Chondrocyte (in vitro differentiated cells): ENCODE measurements at regions not wholly inside any gene's neighbourhood (a gene's known extent, or its start where the extent isn't known, plus 50 kb on each side); places are given as distances from the start of the nearest gene placed in this dataset.

ENCODE experiments used
- DNase-seq: peaks from one replicate; pipeline ENCODE4 v3.0.0; 2021; ENCODE audit warnings: mixed read lengths, low spot score
- H3K27ac Mint-ChIP-seq: one replicate; pipeline ENCODE4 v1.8.0; 2021; ENCODE audit warnings: mild to moderate bottlenecking, moderate library complexity, mixed read lengths; ENCODE audit not compliant: unreplicated experiment
- H3K27me3 Mint-ChIP-seq: 2 replicates; pipeline ENCODE4 v1.8.0; 2021; ENCODE audit warnings: low read depth, mixed read lengths
- H3K36me3 Mint-ChIP-seq: 2 replicates; pipeline ENCODE4 v1.8.0; 2021; ENCODE audit warnings: low read depth, mixed read lengths
- H3K4me1 Mint-ChIP-seq: 2 replicates; pipeline ENCODE4 v1.8.0; 2021; ENCODE audit warnings: low read depth, mild to moderate bottlenecking, mixed read lengths
- H3K4me3 Mint-ChIP-seq: one replicate; pipeline ENCODE4 v1.8.0; 2021; ENCODE audit warnings: mild to moderate bottlenecking, moderate library complexity, mixed read lengths; ENCODE audit not compliant: unreplicated experiment
- H3K9me3 Mint-ChIP-seq: 2 replicates; pipeline ENCODE4 v1.8.0; 2021; ENCODE audit warnings: low read depth, mixed read lengths
- CTCF ChIP-seq: fragments of 200-600 bp; sonication (generic); IDR thresholded peaks from 2 replicates; pipeline ENCODE4 v1.5.0; 2021; ENCODE audit warnings: antibody characterized with exemption, mild to moderate bottlenecking, moderate library complexity

DNA sequence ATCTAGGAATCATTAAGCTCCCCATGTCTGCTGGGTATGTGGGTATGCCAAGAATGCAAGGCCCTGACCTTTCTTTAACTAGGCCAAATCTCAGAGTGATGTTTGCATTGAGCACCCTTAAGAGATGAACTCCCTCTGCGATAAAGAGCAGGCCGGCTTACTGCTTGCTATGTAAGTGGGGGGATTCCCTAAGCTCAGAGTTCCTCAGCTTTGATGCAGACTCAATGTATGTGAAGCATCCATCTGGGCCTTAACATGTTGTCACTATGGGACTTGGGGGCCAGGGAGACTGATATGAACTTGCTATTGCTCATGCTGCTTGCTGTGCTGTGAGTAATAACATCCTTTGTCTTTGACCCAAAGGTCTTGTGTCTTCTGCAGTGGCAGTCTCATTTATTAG, 149.7 kb downstream of the C12orf75 start:
- H3K36me3 Mint-ChIP-seq: peaks cover 5% of the 10 kb centered on the region
- no peak for TF ChIP-seq CTCF
- no peaks in the 10 kb centered on the region for H3K27me3 Mint-ChIP-seq
- peak overlapping the region; percentile 45 for H3K27ac Mint-ChIP-seq
- no peaks in the 10 kb centered on the region for H3K9me3 Mint-ChIP-seq
- H3K4me3 Mint-ChIP-seq: no peak overlapping the region
- peaks cover 60% of the 10 kb centered on the region for H3K4me1 Mint-ChIP-seq
- no peak for DNase-seq

DNA sequence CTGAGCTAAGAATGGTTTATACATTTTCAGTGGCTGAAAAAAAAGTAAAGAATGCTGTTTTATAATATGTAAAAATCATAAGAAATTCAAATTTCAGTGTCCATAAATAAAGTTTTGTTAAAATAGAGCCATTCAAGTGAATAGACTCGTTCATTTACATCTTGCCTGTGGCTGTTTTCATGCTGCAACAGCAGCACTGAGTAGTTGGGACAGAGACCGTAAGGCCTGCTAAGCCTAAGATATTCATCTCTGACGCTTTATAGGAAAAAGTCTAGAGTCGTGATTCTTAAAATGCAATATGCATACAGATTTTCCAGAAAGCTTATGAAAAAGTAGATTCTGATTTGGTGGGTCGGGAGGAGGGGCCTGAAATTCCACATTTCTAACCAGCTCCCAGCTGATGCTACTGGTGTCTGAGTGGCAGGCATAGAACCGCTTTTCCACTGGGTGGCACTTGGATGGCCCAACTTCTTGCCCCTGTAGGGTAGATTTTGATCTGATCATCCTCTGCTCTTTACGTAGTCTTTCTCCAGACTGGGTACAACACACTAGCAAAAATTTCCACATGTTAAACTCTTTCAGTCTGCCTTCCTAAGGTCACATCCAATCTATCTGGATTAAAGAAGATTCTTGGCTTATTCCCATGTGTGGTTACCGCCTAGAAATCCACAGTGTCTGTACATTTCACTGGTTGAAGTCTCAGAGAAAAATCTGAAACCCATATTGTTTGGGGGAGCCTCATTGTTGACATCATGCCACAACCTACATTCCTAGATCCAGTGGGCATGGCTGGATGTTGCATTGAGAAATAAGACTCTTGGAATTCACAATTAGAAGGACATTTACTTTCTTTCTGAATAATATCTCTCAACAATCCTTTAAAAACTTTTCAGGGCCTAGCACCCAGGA, 151.2 kb downstream of the C12orf75 start:
- Mint-ChIP-seq H3K27ac (peak overlapping the region; percentile 4), H3K4me3 (no peak overlapping the region), H3K4me1 (peaks cover 65% of the 10 kb centered on the region), H3K27me3 (no peaks in the 10 kb centered on the region), H3K9me3 (no peaks in the 10 kb centered on the region), H3K36me3 (peaks cover 4% of the 10 kb centered on the region)
- no peak for TF ChIP-seq CTCF
- DNase-seq: no peak

- Mint-ChIP-seq H3K4me1 (peaks cover 64% of the 10 kb centered on the region), H3K27ac (no peak overlapping the region), H3K4me3 (no peak overlapping the region), H3K27me3 (no peaks in the 10 kb centered on the region), H3K9me3 (no peaks in the 10 kb centered on the region), H3K36me3 (peaks cover 4% of the 10 kb centered on the region)
- no peak for DNase-seq
- TF ChIP-seq CTCF: no peak
Observed at GRCh38 chr12:105482951-105483350, 152.5 kb downstream of the C12orf75 start.

- DNase-seq: no peak
- no peak for TF ChIP-seq CTCF
- Mint-ChIP-seq H3K9me3 (no peaks in the 10 kb centered on the region), H3K36me3 (peaks cover 4% of the 10 kb centered on the region), H3K27ac (no peak overlapping the region), H3K27me3 (no peaks in the 10 kb centered on the region), H3K4me3 (no peak overlapping the region), H3K4me1 (peaks cover 68% of the 10 kb centered on the region)
Observed at GRCh38 chr12:105483691-105484090, 153.2 kb downstream of the C12orf75 start.

- DNase-seq: no peak
- Mint-ChIP-seq H3K4me3 (no peak overlapping the region), H3K9me3 (no peaks in the 10 kb centered on the region), H3K27me3 (no peaks in the 10 kb centered on the region), H3K4me1 (peaks cover 55% of the 10 kb centered on the region), H3K36me3 (peaks cover 4% of the 10 kb centered on the region), H3K27ac (peak overlapping the region; percentile 65)
- no peak for TF ChIP-seq CTCF
Observed at GRCh38 chr12:105485321-105485910, 154.9 kb downstream of the C12orf75 start.
